ENCODE measurements at regions not wholly inside any gene's neighbourhood (a gene's known extent, or its start where the extent isn't known, plus 50 kb on each side); places are given as distances from the start of the nearest gene placed in this dataset.

- no peak for TF ChIP-seq TCF4 (CRISPR knock-in tag; IDR thresholded peaks at IDR 0.05; ENCODE audit: borderline replicate concordance)
- TF ChIP-seq ARNTL (CRISPR knock-in tag; IDR thresholded peaks at IDR 0.05; ENCODE audit: borderline replicate concordance, low read depth), result no peak
- no peak for TF ChIP-seq ISL1 (CRISPR knock-in tag; IDR thresholded peaks at IDR 0.05)
- TF ChIP-seq BACH2 (CRISPR knock-in tag; IDR thresholded peaks at IDR 0.05; ENCODE audit: borderline replicate concordance), result no peak
- TF ChIP-seq TOX (CRISPR knock-in tag; IDR thresholded peaks at IDR 0.05; ENCODE audit: borderline replicate concordance), result no peak
- no peak for TF ChIP-seq PPARA (CRISPR knock-in tag; IDR thresholded peaks at IDR 0.05; ENCODE audit: borderline replicate concordance)
- TF ChIP-seq PATZ1 (CRISPR knock-in tag; IDR thresholded peaks at IDR 0.05; ENCODE audit: borderline replicate concordance), result no peak
- TF ChIP-seq GLIS3 (CRISPR knock-in tag; IDR thresholded peaks at IDR 0.05), result no peak
- no peak for TF ChIP-seq ZFP3 (CRISPR knock-in tag; IDR thresholded peaks at IDR 0.05)
- TF ChIP-seq ZFP30 (CRISPR knock-in tag; IDR thresholded peaks at IDR 0.05), result no peak
- no peak for TF ChIP-seq OSR1 (CRISPR knock-in tag; IDR thresholded peaks at IDR 0.05)
- TF ChIP-seq POU6F1 (CRISPR knock-in tag; IDR thresholded peaks at IDR 0.05; ENCODE audit: borderline replicate concordance, low read depth), result no peak
- no peak for TF ChIP-seq CREB5 (CRISPR knock-in tag; IDR thresholded peaks at IDR 0.05; ENCODE audit: low read depth)
Measured at GRCh38 chr11:134686460-134687061, 274.5 kb upstream of the B3GAT1 start.
